ENCODE measurements at regions not wholly inside any gene's neighbourhood (a gene's known extent, or its start where the extent isn't known, plus 50 kb on each side); places are given as distances from the start of the nearest gene placed in this dataset.

DNA sequence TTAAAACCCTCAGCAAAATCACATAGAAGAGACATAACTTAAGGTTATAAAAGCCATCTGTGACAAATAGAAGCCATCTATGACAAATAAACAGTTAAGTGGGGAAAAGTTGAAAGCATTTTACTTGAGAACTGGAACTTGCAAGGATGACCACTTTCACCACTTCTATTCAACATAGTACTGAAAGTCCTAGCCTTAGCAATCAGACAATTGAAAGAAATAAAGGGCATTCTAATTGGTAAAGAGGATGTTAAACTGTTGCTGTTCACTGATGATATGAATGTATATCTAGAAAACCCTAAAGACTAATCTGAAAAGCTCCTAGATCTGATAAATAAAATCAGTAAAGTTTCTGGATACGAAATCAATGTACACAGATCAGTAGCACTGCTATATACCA, 186.9 kb upstream of the SATB1 start:
- peaks cover 0 to 7% (median 0%) of the 10 kb centered on the region in 3 experiments; a peak in 1 of 7 replicates for H3K36me3 Mint-ChIP-seq (ENCODE audit: insufficient read depth in 1 of 3, low read depth in 3 of 3)
- Histone ChIP-seq H3K56ac (ENCODE audit: insufficient read length, low read depth, low read length) (no peak overlapping the region), H2BK20ac (ENCODE audit: low read depth, low read length, poor library complexity, severe bottlenecking) (no peak overlapping the region), H4K5ac (ENCODE audit: insufficient read length, low read depth, low read length) (no peak overlapping the region), H2BK12ac (ENCODE audit: insufficient read length, low read depth, low read length) (no peak overlapping the region), H3K18ac (ENCODE audit: insufficient read length, low read depth, low read length) (no peak overlapping the region), H3K23me2 (ENCODE audit: insufficient read length, low read depth, low read length, poor library complexity, severe bottlenecking) (no peaks in the 10 kb centered on the region), H2BK5ac (ENCODE audit: insufficient read length, low read length) (no peak overlapping the region), H3T11ph (ENCODE audit: low read length) (no peak overlapping the region), H3K9me3 (ENCODE audit: control insufficient read depth, low read depth, low read length) (no peaks in the 10 kb centered on the region), H2AFZ (ENCODE audit: low read length) (no peak overlapping the region), H3K4me2 (ENCODE audit: insufficient read depth, insufficient read length, low read length) (no peak overlapping the region), H3K27ac (ENCODE audit: insufficient read length, low read depth, low read length) (no peak overlapping the region), H3K9ac (ENCODE audit: extremely low read depth, insufficient read length, low read length) (no peak overlapping the region), H4K20me1 (ENCODE audit: control insufficient read depth, insufficient read depth, insufficient read length) (no peaks in the 10 kb centered on the region), H3K79me2 (ENCODE audit: insufficient read depth, low read length) (no peaks in the 10 kb centered on the region), H2AK5ac (ENCODE audit: insufficient read length, low read length) (no peak overlapping the region), H2BK15ac (ENCODE audit: low read depth, low read length) (no peak overlapping the region), H3K79me1 (ENCODE audit: insufficient read depth, low read depth, low read length, poor library complexity, severe bottlenecking) (no peaks in the 10 kb centered on the region), H3K23ac (ENCODE audit: insufficient read length, low read depth, low read length) (no peak overlapping the region), H3K4me1 (ENCODE audit: insufficient read depth, low read length) (no peaks in the 10 kb centered on the region), H3K27me3 (ENCODE audit: insufficient read depth, low read length) (no peaks in the 10 kb centered on the region), H3K4ac (ENCODE audit: low read depth, low read length) (no peak overlapping the region), H4K8ac (replicated peaks; ENCODE audit: insufficient read length, low read depth, low read length) (no peak overlapping the region), H2BK120ac (ENCODE audit: low read depth, low read length, poor library complexity, severe bottlenecking) (no peak overlapping the region), H4K91ac (ENCODE audit: insufficient read length, low read depth, low read length) (no peak overlapping the region), H3K14ac (ENCODE audit: insufficient read depth, low read length) (no peak overlapping the region)
- no peak overlapping the region for H3K27ac Mint-ChIP-seq
- TF ChIP-seq CTCF (conservative IDR thresholded peaks at IDR 0.05) = no peak
- no peak overlapping the region for H3K4me3 Mint-ChIP-seq
- WGBS (ENCODE audit: extremely low coverage, insufficient read length, low lambda C conversion rate) = no CpG with 5 or more reads among the region's 1 CpG
- no peak for DNase-seq
- no peaks in the 10 kb centered on the region for H3K4me1 Mint-ChIP-seq
- no peaks in the 10 kb centered on the region for H3K27me3 Mint-ChIP-seq (ENCODE audit: low read depth)
- peaks cover 6 to 7% of the 10 kb centered on the region in 2 experiments; a peak in 2 of 5 replicates for H3K9me3 Mint-ChIP-seq
